ENCODE measurements at regions not wholly inside any gene's neighbourhood (a gene's known extent, or its start where the extent isn't known, plus 50 kb on each side); places are given as distances from the start of the nearest gene placed in this dataset.

GRCh38 chr7:32266932-32267475 lies 196.8 kb upstream of the PDE1C start:
- TF ChIP-seq, protein P1, sequence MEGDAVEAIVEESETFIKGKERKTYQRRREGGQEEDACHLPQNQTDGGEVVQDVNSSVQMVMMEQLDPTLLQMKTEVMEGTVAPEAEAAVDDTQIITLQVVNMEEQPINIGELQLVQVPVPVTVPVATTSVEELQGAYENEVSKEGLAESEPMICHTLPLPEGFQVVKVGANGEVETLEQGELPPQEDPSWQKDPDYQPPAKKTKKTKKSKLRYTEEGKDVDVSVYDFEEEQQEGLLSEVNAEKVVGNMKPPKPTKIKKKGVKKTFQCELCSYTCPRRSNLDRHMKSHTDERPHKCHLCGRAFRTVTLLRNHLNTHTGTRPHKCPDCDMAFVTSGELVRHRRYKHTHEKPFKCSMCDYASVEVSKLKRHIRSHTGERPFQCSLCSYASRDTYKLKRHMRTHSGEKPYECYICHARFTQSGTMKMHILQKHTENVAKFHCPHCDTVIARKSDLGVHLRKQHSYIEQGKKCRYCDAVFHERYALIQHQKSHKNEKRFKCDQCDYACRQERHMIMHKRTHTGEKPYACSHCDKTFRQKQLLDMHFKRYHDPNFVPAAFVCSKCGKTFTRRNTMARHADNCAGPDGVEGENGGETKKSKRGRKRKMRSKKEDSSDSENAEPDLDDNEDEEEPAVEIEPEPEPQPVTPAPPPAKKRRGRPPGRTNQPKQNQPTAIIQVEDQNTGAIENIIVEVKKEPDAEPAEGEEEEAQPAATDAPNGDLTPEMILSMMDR (IDR thresholded peaks at IDR 0.05; ENCODE audit: low read depth, low read length, poor library complexity, severe bottlenecking) = no peak
- TF ChIP-seq EZH2phosphoT487 (IDR thresholded peaks at IDR 0.05; ENCODE audit: borderline replicate concordance, low read length) = no peak

Data from DOHH2 (cell line).